ENCODE measurements at regions not wholly inside any gene's neighbourhood (a gene's known extent, or its start where the extent isn't known, plus 50 kb on each side); places are given as distances from the start of the nearest gene placed in this dataset.

- TF ChIP-seq CTCF (IDR thresholded peaks at IDR 0.05; ENCODE audit: insufficient read depth, low read length, poor library complexity, severe bottlenecking) = peak; percentile 65
- no peak for DNase-seq (ENCODE audit: low read depth)
- H3K36me3 ChIP-seq (ENCODE audit: control insufficient read depth, insufficient read depth, low read length) = no peaks in the 10 kb centered on the region
- no peaks in the 10 kb centered on the region for H3K27me3 ChIP-seq (ENCODE audit: control insufficient read depth, insufficient read depth, low read length)
- H3K4me3 ChIP-seq (ENCODE audit: low read depth, low read length) = no peak overlapping the region
Measured at GRCh38 chr17:51371732-51372151, 111.4 kb downstream of the UTP18 start.

- Histone ChIP-seq H3K36me3 (ENCODE audit: control insufficient read depth, insufficient read depth, low read length) (no peaks in the 10 kb centered on the region), H3K4me3 (ENCODE audit: low read depth, low read length) (no peak overlapping the region), H3K27me3 (ENCODE audit: control insufficient read depth, insufficient read depth, low read length) (no peaks in the 10 kb centered on the region)
- TF ChIP-seq CTCF (IDR thresholded peaks at IDR 0.05; ENCODE audit: insufficient read depth, low read length, poor library complexity, severe bottlenecking) = no peak
- no peak for DNase-seq (ENCODE audit: low read depth)
Measured at GRCh38 chr17:51372345-51373004, 112.1 kb downstream of the UTP18 start.

- no peak for TF ChIP-seq CTCF (IDR thresholded peaks at IDR 0.05; ENCODE audit: insufficient read depth, low read length, poor library complexity, severe bottlenecking)
- H3K4me3 ChIP-seq (ENCODE audit: low read depth, low read length) = no peak overlapping the region
- no peaks in the 10 kb centered on the region for H3K27me3 ChIP-seq (ENCODE audit: control insufficient read depth, insufficient read depth, low read length)
- H3K36me3 ChIP-seq (ENCODE audit: control insufficient read depth, insufficient read depth, low read length) = no peaks in the 10 kb centered on the region
- DNase-seq (ENCODE audit: low read depth) = no peak
Measured at GRCh38 chr17:51373489-51374152, 113.3 kb downstream of the UTP18 start.

GRCh38 chr17:51374209-51374608 lies 113.9 kb downstream of the UTP18 start:
- Histone ChIP-seq H3K4me3 (ENCODE audit: low read depth, low read length) (no peak overlapping the region), H3K36me3 (ENCODE audit: control insufficient read depth, insufficient read depth, low read length) (no peaks in the 10 kb centered on the region), H3K27me3 (ENCODE audit: control insufficient read depth, insufficient read depth, low read length) (no peaks in the 10 kb centered on the region)
- no peak for DNase-seq (ENCODE audit: low read depth)
- TF ChIP-seq CTCF (IDR thresholded peaks at IDR 0.05; ENCODE audit: insufficient read depth, low read length, poor library complexity, severe bottlenecking) = no peak

GRCh38 chr17:51375771-51376170 lies 115.4 kb downstream of the UTP18 start:
- no peaks in the 10 kb centered on the region for H3K36me3 ChIP-seq (ENCODE audit: control insufficient read depth, insufficient read depth, low read length)
- H3K27me3 ChIP-seq (ENCODE audit: control insufficient read depth, insufficient read depth, low read length) = peaks cover 2% of the 10 kb centered on the region
- H3K4me3 ChIP-seq (ENCODE audit: low read depth, low read length) = no peak overlapping the region
- no peak for TF ChIP-seq CTCF (IDR thresholded peaks at IDR 0.05; ENCODE audit: insufficient read depth, low read length, poor library complexity, severe bottlenecking)
- DNase-seq (ENCODE audit: low read depth) = no peak

Data from kidney epithelial cell (primary cell).